K562 (cell line): ENCODE measurements at regions not wholly inside any gene's neighbourhood (a gene's known extent, or its start where the extent isn't known, plus 50 kb on each side); places are given as distances from the start of the nearest gene placed in this dataset.

Experiments
- ATAC-seq: fragments of 200-7000 bp; cut with Tn5 transposase; 3 replicates; pipeline ENCODE4 v1.9.1; 2020; ENCODE audit warnings: moderate library complexity
- BruUV-seq: library from RNA; stranded (reverse); fragments of 400-500 nt; replicated peaks from 2 replicates; lab custom pipeline; 2021; lab: Mats Ljungman, UMichigan
- CTCF ChIA-PET: fragments of 300-600 bp; formaldehyde crosslinking; extraction: SDS; loops from one replicate; lab custom pipeline; 2021; ENCODE audit warnings: low intra/inter-chr PET ratio; lab: Yijun Ruan, JAX
- POLR2A ChIA-PET: fragments of 300-600, 350-650 bp; sonication (Branson Sonifier 250); formaldehyde crosslinking; extraction: SDS; loops from one replicate; lab custom pipeline; 2021; ENCODE audit warnings: antibody characterized with exemption, inconsistent platforms; lab: Yijun Ruan, JAX
- DNase-seq, 4 experiments: peaks; one replicate each; pipeline versions ENCODE4 v3.0.0 to v3.0.0-alpha.2; 2011 to 2018; ENCODE audit warnings: low spot score in 3 of 4, mixed read lengths in 3 of 4; ENCODE audit errors: extremely low read depth in 1 of 4
- FAIRE-seq: peaks from 2 replicates; lab custom pipeline; 2011; peaks lifted over from hg19 to GRCh38; lab: Jason Lieb, UNC
- H2AFZ ChIP-seq: 2 replicates; pipeline ENCODE4 v1.6.0; 2011; ENCODE audit warnings: low read depth, low read length, control low read depth, inconsistent platforms
- H3K27ac ChIP-seq: fragments of 200-600 bp; 3 replicates; pipeline ENCODE4 v1.8.0; 2011; ENCODE audit warnings: low read depth, mild to moderate bottlenecking, control low read depth, inconsistent platforms, low read length, moderate library complexity, mixed read lengths; ENCODE audit errors: extremely low read depth
- H3K27me3 ChIP-seq, 2 experiments: fragments of 300-600 bp in 1 of 2; 2 replicates in 1 of 2; 3 replicates in 1 of 2; pipeline versions ENCODE4 v1.6.0 to v1.8.0; 2011; ENCODE audit warnings: inconsistent platforms in 2 of 2, low read length in 2 of 2, mild to moderate bottlenecking in 1 of 2, mixed read lengths in 1 of 2, moderate library complexity in 1 of 2; ENCODE audit not compliant: control insufficient read depth in 2 of 2, insufficient read depth in 2 of 2
- H3K36me3 ChIP-seq: fragments of 300-600 bp; 3 replicates; pipeline ENCODE4 v1.8.0; 2011; ENCODE audit warnings: mild to moderate bottlenecking, low read length, inconsistent platforms; ENCODE audit not compliant: control insufficient read depth, insufficient read depth
- H3K4me1 ChIP-seq, 2 experiments: fragments of 200-600 bp in 1 of 2; replicated peaks in 1 of 2; 2 replicates in 1 of 2; 3 replicates in 1 of 2; pipeline versions ENCODE4 v1.5.1 to v1.8.0; 2011; ENCODE audit warnings: inconsistent platforms in 2 of 2, low read length in 2 of 2, mild to moderate bottlenecking in 1 of 2, mixed read lengths in 1 of 2, moderate library complexity in 1 of 2; ENCODE audit not compliant: control insufficient read depth in 2 of 2, insufficient read depth in 2 of 2
- H3K4me2 ChIP-seq: 2 replicates; pipeline ENCODE4 v1.6.1; 2011; ENCODE audit warnings: low read length, control low read depth, inconsistent platforms, mixed read lengths; ENCODE audit not compliant: insufficient read depth
- H3K4me3 ChIP-seq: fragments of 200-600 bp; sonication (generic), shearing (Covaris generic); 2 replicates; pipeline ENCODE4 v1.5.1; 2016; ENCODE audit warnings: control low read depth, inconsistent platforms
- H3K79me2 ChIP-seq: fragments of 200-600 bp; 3 replicates; pipeline ENCODE4 v1.8.0; 2011; ENCODE audit warnings: low read length, inconsistent platforms; ENCODE audit not compliant: control insufficient read depth, insufficient read depth
- H3K9ac ChIP-seq, 2 experiments: 2 replicates each; pipeline versions ENCODE4 v1.6.0 to v1.6.1; 2011; ENCODE audit warnings: low read depth in 2 of 2, low read length in 2 of 2, control low read depth in 1 of 2, inconsistent platforms in 1 of 2, mild to moderate bottlenecking in 1 of 2, mixed read lengths in 1 of 2; ENCODE audit not compliant: insufficient read depth in 1 of 2
- H3K9me1 ChIP-seq: one replicate; pipeline ENCODE4 v1.6.0; 2011; ENCODE audit warnings: inconsistent platforms, mild to moderate bottlenecking, low read length, moderate library complexity; ENCODE audit not compliant: control insufficient read depth, insufficient read depth
- H3K9me3 ChIP-seq: replicated peaks from 2 replicates; pipeline ENCODE4 v1.5.1; 2011; ENCODE audit warnings: low read depth, low read length, inconsistent platforms; ENCODE audit not compliant: control insufficient read depth, insufficient read depth
- H4K20me1 ChIP-seq: replicated peaks from 2 replicates; pipeline ENCODE4 v1.6.1; 2011; ENCODE audit warnings: low read length, inconsistent platforms, mixed read lengths; ENCODE audit not compliant: control insufficient read depth, insufficient read depth
- MCM5 ChIP-seq: fragments of 450-650 bp; IDR thresholded peaks from 2 replicates; pipeline ENCODE4 v1.6.1; 2016; ENCODE audit warnings: low read depth
- THAP12 ChIP-seq: fragments of 250-450 bp; sonication (Bioruptor Pico); IDR thresholded peaks from 2 replicates; pipeline ENCODE4 v1.9.0; 2021; ENCODE audit warnings: mild to moderate bottlenecking, inconsistent platforms
- ZFP30 ChIP-seq: fragments of 250-450 bp; sonication (Bioruptor Pico); IDR thresholded peaks from 2 replicates; pipeline ENCODE4 v1.8.0; 2022; ENCODE audit warnings: moderate library complexity, mild to moderate bottlenecking, inconsistent platforms, borderline replicate concordance
- ZNF12 ChIP-seq: sonication (generic); formaldehyde crosslinking; IDR thresholded peaks from 2 replicates; pipeline ENCODE4 v1.4.0; 2020; ENCODE audit warnings: mild to moderate bottlenecking, missing genetic modification reagents
- WGBS: fragments of 100-300 bp; shearing (Covaris generic); methylation state at CpG from one replicate; pipeline ENCODE4 v1.1.6; 2016; ENCODE audit warnings: low coverage, mixed read lengths; ENCODE audit not compliant: insufficient coverage; ENCODE audit errors: missing lambda C conversion rate; 5-methylcytosine and 5-hydroxymethylcytosine counted together
- in situ Hi-C: fragments of 300-500 bp; cut with MboI; formaldehyde crosslinking; loops from 4 replicates; pipeline ENCODE4 v1.15.0; 2018; ENCODE audit warnings: inconsistent platforms, mixed read lengths
- intact Hi-C: fragments of 100-400 bp; cut with micrococcal nuclease; formaldehyde crosslinking; loops from 2 replicates; pipeline ENCODE4 v1.14.2; 2022
- TF ChIP-seq, protein P1 (sequence below): sonication (generic); formaldehyde crosslinking; IDR thresholded peaks from 2 replicates; pipeline ENCODE4 v1.8.0; 2022; ENCODE audit warnings: mild to moderate bottlenecking, missing genetic modification reagents

GRCh38 chr7:155192961-155193640, 104.6 kb upstream of the INSIG1 start:
- no peak for DNase-seq
- no peaks in the 10 kb centered on the region for H3K36me3 ChIP-seq
- no peaks in the 10 kb centered on the region for H3K9me1 ChIP-seq
- H3K4me2 ChIP-seq = no peak overlapping the region
- peaks cover 9 to 11% of the 10 kb centered on the region in 2 experiments; a peak in 4 of 5 replicates for H3K4me1 ChIP-seq
- no peak overlapping the region for H3K9ac ChIP-seq
- peaks cover 6% of the 10 kb centered on the region; the same call in 1 of the 2 replicates for H3K9me3 ChIP-seq
- H4K20me1 ChIP-seq = no peaks in the 10 kb centered on the region
- ATAC-seq = no peak
- POLR2A ChIA-PET = interaction anchor here (0.5 to 1.6 kb wide), 2 partner anchors 13 to 312 kb away, joined by 3 to 9 read pairs; no protein-coding TSS in a partner anchor
- in situ Hi-C loops = no loop called here
- under 1% methylated on average over 11 of the region's 11 CpGs for WGBS
- no peak for TF ChIP-seq ZFP30 (CRISPR knock-in tag)
- no peak for TF ChIP-seq ZNF12
- H3K27ac ChIP-seq = no peak overlapping the region
- H2AFZ ChIP-seq = no peak overlapping the region
- CTCF ChIA-PET = no interaction called here
- peaks cover 36 to 53% of the 10 kb centered on the region in 2 experiments for H3K27me3 ChIP-seq
- H3K79me2 ChIP-seq = no peaks in the 10 kb centered on the region
- no peak for FAIRE-seq
- H3K4me3 ChIP-seq = no peak overlapping the region
- intact Hi-C loops = loop anchor here (5.0 kb wide), 2 partner anchors 266 to 281 kb away; no protein-coding TSS in a partner anchor
- BruUV-seq = no TSS peak

DNA sequence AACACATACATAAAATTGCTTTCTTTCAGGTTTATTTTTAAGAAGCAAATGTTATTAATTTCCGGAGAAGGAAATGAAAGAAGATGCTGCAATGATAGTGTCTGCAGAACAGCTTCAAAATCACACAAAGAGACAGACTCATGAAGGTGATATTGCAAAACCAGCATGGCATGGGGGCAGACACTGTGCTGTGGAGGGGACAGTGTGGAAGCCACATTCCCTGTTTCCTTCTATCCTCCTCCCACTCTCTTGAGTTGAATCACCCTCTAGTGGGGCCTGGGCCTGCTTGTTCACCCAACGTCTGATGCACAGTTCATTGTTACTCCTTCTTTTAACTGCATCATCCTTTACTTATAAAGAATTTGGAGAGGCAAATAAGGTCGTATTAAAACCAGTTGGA, 104.0 kb upstream of the INSIG1 start:
- intact Hi-C loops = loop anchor here (5.0 kb wide), 2 partner anchors 266 to 281 kb away; no protein-coding TSS in a partner anchor
- in situ Hi-C loops = no loop called here
- no peak overlapping the region for H3K27ac ChIP-seq
- H3K4me2 ChIP-seq = no peak overlapping the region
- H3K4me1 ChIP-seq = peaks cover 14 to 17% of the 10 kb centered on the region in 2 experiments; a peak in 4 of 5 replicates
- TF ChIP-seq THAP12 (CRISPR knock-in tag) (no peak), MCM5 (no peak)
- TF ChIP-seq, protein P1, sequence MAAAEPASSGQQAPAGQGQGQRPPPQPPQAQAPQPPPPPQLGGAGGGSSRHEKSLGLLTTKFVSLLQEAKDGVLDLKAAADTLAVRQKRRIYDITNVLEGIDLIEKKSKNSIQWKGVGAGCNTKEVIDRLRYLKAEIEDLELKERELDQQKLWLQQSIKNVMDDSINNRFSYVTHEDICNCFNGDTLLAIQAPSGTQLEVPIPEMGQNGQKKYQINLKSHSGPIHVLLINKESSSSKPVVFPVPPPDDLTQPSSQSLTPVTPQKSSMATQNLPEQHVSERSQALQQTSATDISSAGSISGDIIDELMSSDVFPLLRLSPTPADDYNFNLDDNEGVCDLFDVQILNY (CRISPR knock-in tag) = no peak
- H3K9ac ChIP-seq = no peak overlapping the region
- ATAC-seq = no peak
- no TSS peak for BruUV-seq
- no peak for DNase-seq
- H3K9me1 ChIP-seq = no peaks in the 10 kb centered on the region
- FAIRE-seq = no peak
- H3K27me3 ChIP-seq = peaks cover 35 to 50% of the 10 kb centered on the region in 2 experiments
- H3K36me3 ChIP-seq = no peaks in the 10 kb centered on the region
- no peak overlapping the region for H3K4me3 ChIP-seq
- H2AFZ ChIP-seq = no peak overlapping the region
- H3K79me2 ChIP-seq = no peaks in the 10 kb centered on the region
- peaks cover 6% of the 10 kb centered on the region; the same call in 1 of the 2 replicates for H3K9me3 ChIP-seq
- no peaks in the 10 kb centered on the region for H4K20me1 ChIP-seq
- CTCF ChIA-PET = no interaction called here
- POLR2A ChIA-PET = interaction anchor here (0.5 to 1.6 kb wide), 3 partner anchors 12 to 313 kb away, joined by 3 to 9 read pairs (median 3); no protein-coding TSS in a partner anchor
- under 1% methylated on average over 3 of the region's 3 CpGs for WGBS
